HepG2 (cell line): ENCODE measurements at regions not wholly inside any gene's neighbourhood (a gene's known extent, or its start where the extent isn't known, plus 50 kb on each side); places are given as distances from the start of the nearest gene placed in this dataset.

Experiments used
- ATAC-seq: fragments of 200-7000 bp; cut with Tn5 transposase; 3 replicates; pipeline ENCODE4 v1.9.1; 2020; ENCODE audit warnings: mild to moderate bottlenecking, moderate library complexity
- BruUV-seq: library from RNA; stranded (reverse); fragments of 400-500 nt; replicated peaks from 2 replicates; lab custom pipeline; 2021; lab: Mats Ljungman, UMichigan
- CTCF ChIA-PET: fragments of 300-600 bp; formaldehyde crosslinking; extraction: SDS; loops from one replicate; lab custom pipeline; 2021; ENCODE audit warnings: low total read pairs, inconsistent platforms, low intra/inter-chr PET ratio; lab: Yijun Ruan, JAX
- POLR2A ChIA-PET: fragments of 350-600 bp; sonication (Branson Sonifier 250); formaldehyde crosslinking; loops from one replicate; lab custom pipeline; 2020; ENCODE audit warnings: antibody characterized with exemption, inconsistent platforms; lab: Yijun Ruan, JAX
- DNase-seq: peaks from one replicate; pipeline ENCODE4 v3.0.0-alpha.2; 2015; ENCODE audit warnings: low spot score
- FAIRE-seq: peaks from 3 replicates; lab custom pipeline; 2011; peaks lifted over from hg19 to GRCh38; lab: Jason Lieb, UNC
- H2AFZ ChIP-seq: one replicate; pipeline ENCODE4 v1.6.1; 2011; ENCODE audit warnings: low read length, inconsistent platforms
- H3K27ac ChIP-seq: fragments of 300-600 bp; 3 replicates; pipeline ENCODE4 v1.8.0; 2011; ENCODE audit warnings: mixed run types, mild to moderate bottlenecking, mixed read lengths, low read length, inconsistent platforms; ENCODE audit not compliant: insufficient read depth; ENCODE audit errors: extremely low read length
- H3K27me3 ChIP-seq, 2 experiments: fragments of 200-600 bp in 1 of 2; 2 replicates in 1 of 2; 3 replicates in 1 of 2; pipeline versions ENCODE4 v1.6.0 to v1.8.0; 2011; ENCODE audit warnings: low read length in 2 of 2, mild to moderate bottlenecking in 2 of 2, moderate library complexity in 2 of 2, inconsistent platforms in 1 of 2; ENCODE audit not compliant: insufficient read depth in 2 of 2, control insufficient read depth in 1 of 2
- H3K36me3 ChIP-seq, 2 experiments: fragments of 200-600 bp in 1 of 2; replicated peaks in 1 of 2; 2 replicates in 1 of 2; 3 replicates in 1 of 2; pipeline versions ENCODE4 v1.5.1 to v1.8.0; 2011; ENCODE audit warnings: low read length in 2 of 2, inconsistent platforms in 1 of 2; ENCODE audit not compliant: insufficient read depth in 2 of 2, control insufficient read depth in 1 of 2
- H3K4me1 ChIP-seq: 2 replicates; pipeline ENCODE4 v1.5.1; 2012; ENCODE audit warnings: low read length, inconsistent platforms; ENCODE audit not compliant: insufficient read depth
- H3K4me2 ChIP-seq: 2 replicates; pipeline ENCODE4 v1.6.0; 2011; ENCODE audit warnings: low read depth, low read length, inconsistent platforms
- H3K4me3 ChIP-seq, 3 experiments: fragments of 200-600 bp in 1 of 3; sonication (generic), shearing (Covaris generic) in 1 of 3; replicated peaks in 1 of 3; 2 replicates each; pipeline ENCODE4 v1.5.1; 2011 to 2016; ENCODE audit warnings: low read length in 3 of 3, inconsistent platforms in 2 of 3, low read depth in 2 of 3, mild to moderate bottlenecking in 2 of 3, control low read depth in 1 of 3, mixed read lengths in 1 of 3; ENCODE audit not compliant: insufficient read depth in 1 of 3
- H3K79me2 ChIP-seq: one replicate; pipeline ENCODE4 v1.6.1; 2011; ENCODE audit warnings: low read length, inconsistent platforms; ENCODE audit not compliant: insufficient read depth
- H3K9ac ChIP-seq: 2 replicates; pipeline ENCODE4 v1.6.0; 2011; ENCODE audit warnings: mild to moderate bottlenecking, low read depth, low read length, inconsistent platforms; ENCODE audit not compliant: insufficient read depth
- H3K9me3 ChIP-seq: 2 replicates; pipeline ENCODE4 v1.5.1; 2012; ENCODE audit warnings: mild to moderate bottlenecking, low read length
- H4K20me1 ChIP-seq: 2 replicates; pipeline ENCODE4 v1.6.0; 2011; ENCODE audit warnings: inconsistent platforms, mild to moderate bottlenecking, low read length, moderate library complexity; ENCODE audit not compliant: insufficient read depth
- KAT8 ChIP-seq: IDR thresholded peaks from 2 replicates; pipeline ENCODE4 v1.6.1; 2016; ENCODE audit warnings: missing genetic modification reagents, missing compliant biosample characterization
- LCORL ChIP-seq, 2 experiments: fragments of 450-650 bp in 1 of 2; sonication (generic) in 1 of 2; formaldehyde crosslinking in 1 of 2; IDR thresholded peaks; 2 replicates each; pipeline versions ENCODE4 v1.5.0 to v1.6.1; 2017 to 2020; ENCODE audit warnings: antibody characterized with exemption in 1 of 2, missing genetic modification reagents in 1 of 2
- RELA ChIP-seq: sonication (generic); formaldehyde crosslinking; IDR thresholded peaks from 2 replicates; pipeline ENCODE4 v1.4.0; 2020; ENCODE audit warnings: missing genetic modification reagents
- SIN3A ChIP-seq: IDR thresholded peaks from 2 replicates; pipeline ENCODE4 v1.6.1; 2011; ENCODE audit warnings: low read depth, mild to moderate bottlenecking, control low read depth, low read length, borderline replicate concordance
- SNAPC4 ChIP-seq: sonication (generic); formaldehyde crosslinking; IDR thresholded peaks from 2 replicates; pipeline ENCODE4 v1.4.0; 2020; ENCODE audit warnings: mild to moderate bottlenecking, missing genetic modification reagents
- TAF15 ChIP-seq: fragments of 200-400 bp; formaldehyde crosslinking; IDR thresholded peaks from one replicate; pipeline ENCODE4 v1.6.1; 2018; ENCODE audit warnings: mild to moderate bottlenecking, low read depth, low read length; ENCODE audit not compliant: poor library complexity, severe bottlenecking
- ZFAT ChIP-seq: sonication (generic); formaldehyde crosslinking; conservative IDR thresholded peaks from 2 replicates; pipeline ENCODE4 v1.8.1; 2023; ENCODE audit warnings: missing genetic modification reagents, inconsistent platforms
- ZNF260 ChIP-seq: sonication (generic); formaldehyde crosslinking; IDR thresholded peaks from 2 replicates; pipeline ENCODE4 v1.4.0; 2020; ENCODE audit warnings: missing genetic modification reagents, low read depth, mild to moderate bottlenecking, borderline replicate concordance
- ZNF547 ChIP-seq: sonication (generic); formaldehyde crosslinking; IDR thresholded peaks from 2 replicates; pipeline ENCODE4 v1.5.1; 2020; ENCODE audit warnings: mild to moderate bottlenecking, missing genetic modification reagents
- ZNF737 ChIP-seq: sonication (generic); formaldehyde crosslinking; IDR thresholded peaks from 2 replicates; pipeline ENCODE4 v1.5.0; 2020; ENCODE audit warnings: missing genetic modification reagents, mild to moderate bottlenecking, borderline replicate concordance
- WGBS: methylation state at CpG from one replicate; pipeline ENCODE4 v1.1.6; 2017; ENCODE audit warnings: low lambda C conversion rate; 5-methylcytosine and 5-hydroxymethylcytosine counted together
- in situ Hi-C: cut with HindIII; loops from 2 replicates; pipeline ENCODE4 v1.10.0; 2017; ENCODE audit warnings: low pct_unique_long_range_greater_than_20kb; ENCODE audit not compliant: extremely low pct_ligation_motif_present
- intact Hi-C: fragments of 100-400 bp; cut with micrococcal nuclease; formaldehyde crosslinking; loops from one replicate; pipeline ENCODE4 v1.10.0; 2022; ENCODE audit not compliant: unreplicated experiment
- TF ChIP-seq, protein P1 (sequence below): sonication (generic); formaldehyde crosslinking; conservative IDR thresholded peaks from 2 replicates; pipeline ENCODE4 v1.8.0; 2022; ENCODE audit warnings: low read depth, missing genetic modification reagents
- TF ChIP-seq, protein P2 (sequence below): sonication (generic); formaldehyde crosslinking; IDR thresholded peaks from 2 replicates; pipeline ENCODE4 v1.4.0; 2020; ENCODE audit warnings: missing genetic modification reagents, borderline replicate concordance

DNA sequence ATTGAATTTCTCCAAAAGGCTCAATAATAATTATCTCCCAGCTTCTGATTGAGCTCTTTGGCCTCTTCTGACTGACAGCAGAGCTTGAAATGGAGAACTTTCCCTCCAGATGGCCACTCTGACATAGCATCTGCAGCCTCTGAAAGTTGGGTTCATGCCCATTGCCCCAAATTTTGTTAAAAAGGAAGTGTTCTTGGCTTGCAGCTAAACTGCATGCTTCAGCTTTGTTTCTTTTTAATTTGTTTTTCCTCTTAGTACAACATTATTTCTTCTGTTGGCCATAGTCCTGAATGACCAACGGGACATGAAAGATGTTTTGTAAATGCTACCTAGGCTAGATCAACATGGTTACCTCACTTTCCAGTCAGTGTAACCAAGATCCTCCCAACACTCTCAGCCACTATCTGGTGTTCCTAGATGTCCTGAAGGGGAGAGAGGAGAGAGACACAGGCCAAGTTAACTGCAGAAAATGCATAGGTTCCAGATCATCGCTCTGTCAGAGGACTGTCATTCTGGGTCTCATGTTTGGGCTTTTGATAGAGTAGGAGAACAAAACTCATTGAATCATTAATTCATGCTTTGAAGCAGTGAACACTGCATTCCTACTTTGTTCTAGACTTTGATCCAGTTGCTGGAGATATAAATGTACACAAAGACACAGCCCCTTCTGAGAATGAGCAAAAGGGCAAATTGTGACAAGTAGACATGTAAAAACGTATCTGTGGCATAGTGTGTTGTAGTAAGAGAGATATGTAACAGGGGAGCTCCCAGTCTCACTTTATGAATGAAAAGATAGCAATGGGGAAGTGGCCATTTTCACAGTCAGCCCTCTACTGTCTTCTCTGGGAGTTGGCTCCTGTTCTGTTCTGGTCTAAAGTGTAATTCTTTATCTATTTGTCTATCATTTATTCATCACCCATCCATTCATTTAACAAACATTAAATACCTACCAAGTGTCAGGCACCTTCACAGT lies 156.2 kb downstream of the ZNF621 start (continued):
- TF ChIP-seq, protein P1, sequence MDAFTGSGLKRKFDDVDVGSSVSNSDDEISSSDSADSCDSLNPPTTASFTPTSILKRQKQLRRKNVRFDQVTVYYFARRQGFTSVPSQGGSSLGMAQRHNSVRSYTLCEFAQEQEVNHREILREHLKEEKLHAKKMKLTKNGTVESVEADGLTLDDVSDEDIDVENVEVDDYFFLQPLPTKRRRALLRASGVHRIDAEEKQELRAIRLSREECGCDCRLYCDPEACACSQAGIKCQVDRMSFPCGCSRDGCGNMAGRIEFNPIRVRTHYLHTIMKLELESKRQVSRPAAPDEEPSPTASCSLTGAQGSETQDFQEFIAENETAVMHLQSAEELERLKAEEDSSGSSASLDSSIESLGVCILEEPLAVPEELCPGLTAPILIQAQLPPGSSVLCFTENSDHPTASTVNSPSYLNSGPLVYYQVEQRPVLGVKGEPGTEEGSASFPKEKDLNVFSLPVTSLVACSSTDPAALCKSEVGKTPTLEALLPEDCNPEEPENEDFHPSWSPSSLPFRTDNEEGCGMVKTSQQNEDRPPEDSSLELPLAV (CRISPR knock-in tag): no peak

GRCh38 chr3:40681658-40682055 lies 156.9 kb downstream of the ZNF621 start:
- Histone ChIP-seq H3K9me3 (no peaks in the 10 kb centered on the region), H3K79me2 (no peaks in the 10 kb centered on the region), H3K9ac (no peak overlapping the region), H3K4me3 (no peak overlapping the region), H3K4me1 (0 out of 2 replicates have a peak, but pooled peaks cover 8% of the 10 kb centered on the region), H3K4me2 (no peak overlapping the region), H3K27me3 (no peaks in the 10 kb centered on the region), H2AFZ (no peak overlapping the region), H4K20me1 (no peaks in the 10 kb centered on the region), H3K36me3 (no peaks in the 10 kb centered on the region), H3K27ac (no peak overlapping the region)
- ATAC-seq (no peak), DNase-seq (no peak), FAIRE-seq (no peak)
- WGBS: 0% methylated on average over 1 of the region's 1 CpG
- CTCF ChIA-PET: no interaction called here
- BruUV-seq: no TSS peak
- POLR2A ChIA-PET: no interaction called here
- in situ Hi-C loops: no loop called here
- intact Hi-C loops: no loop called here
- TF ChIP-seq SIN3A: no peak
- no peak for TF ChIP-seq ZNF260 (CRISPR knock-in tag)
- no peak for TF ChIP-seq ZNF547
- no peak for TF ChIP-seq TAF15
- TF ChIP-seq ZNF737 (CRISPR knock-in tag): no peak
- no peak for TF ChIP-seq LCORL (IDR thresholded peaks at IDR 0.05)
- TF ChIP-seq LCORL (CRISPR knock-in tag; IDR thresholded peaks at IDR 0.05): no peak
- no peak for TF ChIP-seq KAT8
- TF ChIP-seq SNAPC4 (CRISPR knock-in tag): no peak
- TF ChIP-seq, protein P2, sequence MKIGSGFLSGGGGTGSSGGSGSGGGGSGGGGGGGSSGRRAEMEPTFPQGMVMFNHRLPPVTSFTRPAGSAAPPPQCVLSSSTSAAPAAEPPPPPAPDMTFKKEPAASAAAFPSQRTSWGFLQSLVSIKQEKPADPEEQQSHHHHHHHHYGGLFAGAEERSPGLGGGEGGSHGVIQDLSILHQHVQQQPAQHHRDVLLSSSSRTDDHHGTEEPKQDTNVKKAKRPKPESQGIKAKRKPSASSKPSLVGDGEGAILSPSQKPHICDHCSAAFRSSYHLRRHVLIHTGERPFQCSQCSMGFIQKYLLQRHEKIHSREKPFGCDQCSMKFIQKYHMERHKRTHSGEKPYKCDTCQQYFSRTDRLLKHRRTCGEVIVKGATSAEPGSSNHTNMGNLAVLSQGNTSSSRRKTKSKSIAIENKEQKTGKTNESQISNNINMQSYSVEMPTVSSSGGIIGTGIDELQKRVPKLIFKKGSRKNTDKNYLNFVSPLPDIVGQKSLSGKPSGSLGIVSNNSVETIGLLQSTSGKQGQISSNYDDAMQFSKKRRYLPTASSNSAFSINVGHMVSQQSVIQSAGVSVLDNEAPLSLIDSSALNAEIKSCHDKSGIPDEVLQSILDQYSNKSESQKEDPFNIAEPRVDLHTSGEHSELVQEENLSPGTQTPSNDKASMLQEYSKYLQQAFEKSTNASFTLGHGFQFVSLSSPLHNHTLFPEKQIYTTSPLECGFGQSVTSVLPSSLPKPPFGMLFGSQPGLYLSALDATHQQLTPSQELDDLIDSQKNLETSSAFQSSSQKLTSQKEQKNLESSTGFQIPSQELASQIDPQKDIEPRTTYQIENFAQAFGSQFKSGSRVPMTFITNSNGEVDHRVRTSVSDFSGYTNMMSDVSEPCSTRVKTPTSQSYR (CRISPR knock-in tag): no peak
- no peak for TF ChIP-seq ZFAT (CRISPR knock-in tag)
- no peak for TF ChIP-seq RELA (CRISPR knock-in tag)
